HG03575 (cell line): ENCODE measurements at regions not wholly inside any gene's neighbourhood (a gene's known extent, or its start where the extent isn't known, plus 50 kb on each side); places are given as distances from the start of the nearest gene placed in this dataset.

Experiments
- ATAC-seq: cut with Tn5 transposase; IDR thresholded peaks from one replicate; pipeline ENCODE4 v1.9.1; 2021; ENCODE audit not compliant: unreplicated experiment, insufficient number of reproducible peaks, low FRiP score; ENCODE audit errors: extremely low read depth

DNA sequence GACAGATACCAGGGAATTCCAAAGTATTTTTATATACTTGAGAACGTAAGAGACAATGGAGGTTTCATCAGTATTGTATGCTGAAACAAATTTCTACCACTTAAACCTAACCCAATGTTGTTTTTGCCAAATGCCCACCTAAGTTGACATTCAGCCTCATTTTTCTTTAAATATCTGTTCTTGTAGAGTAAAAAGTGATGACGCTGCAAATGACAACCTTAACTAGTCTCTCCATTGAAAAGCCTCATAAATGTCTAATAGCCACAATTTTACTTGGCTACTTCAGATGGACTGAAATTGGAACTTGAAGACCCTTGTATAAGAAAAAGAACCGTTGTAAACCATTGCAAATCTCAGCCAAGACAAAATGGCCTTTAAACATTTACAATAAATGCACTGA, 176.9 kb downstream of the CRPPA start:
- ATAC-seq, result no peak

GRCh38 chr7:16242920-16243319, 178.4 kb downstream of the CRPPA start:
- ATAC-seq, result no peak

DNA sequence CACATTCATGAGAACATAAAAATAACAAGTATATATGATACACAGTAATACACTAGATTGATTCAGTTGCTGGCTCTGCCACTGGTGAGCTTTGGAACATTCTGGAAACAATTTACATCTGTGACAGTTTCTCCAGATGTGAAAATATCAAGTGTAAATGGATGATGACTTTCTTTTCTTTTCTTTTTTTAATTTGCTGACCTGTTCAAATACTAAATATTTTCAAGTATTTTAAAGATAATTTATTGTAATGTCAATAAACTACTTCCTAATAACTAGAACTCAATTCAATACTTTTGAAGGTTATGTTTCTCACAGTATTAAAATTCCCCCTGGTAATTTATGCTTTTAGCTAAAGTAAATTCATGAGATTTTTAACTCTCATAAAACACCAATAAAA, 180.3 kb downstream of the CRPPA start:
- no peak for ATAC-seq

GRCh38 chr7:16236381-16236780, 185.0 kb downstream of the CRPPA start:
- no peak for ATAC-seq

- no peak for ATAC-seq
These were observed 185.9 kb downstream of the CRPPA start for GRCh38 chr7:16235147-16236114.

GRCh38 chr7:16234493-16235146, 186.7 kb downstream of the CRPPA start:
- ATAC-seq, result no peak

DNA sequence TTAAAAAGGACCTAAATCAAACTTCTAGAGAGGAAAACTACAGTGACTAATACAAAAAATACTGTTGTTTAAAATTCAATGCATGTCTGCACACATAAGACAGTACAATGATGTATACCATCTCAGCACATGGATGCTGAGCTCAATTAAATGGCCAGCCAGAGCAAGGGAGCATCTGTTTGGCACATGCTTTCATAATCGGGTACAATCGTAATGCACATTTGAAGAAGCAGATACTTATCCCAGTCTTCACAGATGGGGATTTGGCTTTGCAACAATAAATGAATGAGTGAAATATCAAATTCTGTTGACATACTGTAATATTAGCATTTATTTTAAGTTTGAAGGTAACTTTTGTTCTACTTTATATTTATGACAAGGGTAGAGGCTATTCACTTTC, 187.8 kb downstream of the CRPPA start:
- no peak for ATAC-seq

DNA sequence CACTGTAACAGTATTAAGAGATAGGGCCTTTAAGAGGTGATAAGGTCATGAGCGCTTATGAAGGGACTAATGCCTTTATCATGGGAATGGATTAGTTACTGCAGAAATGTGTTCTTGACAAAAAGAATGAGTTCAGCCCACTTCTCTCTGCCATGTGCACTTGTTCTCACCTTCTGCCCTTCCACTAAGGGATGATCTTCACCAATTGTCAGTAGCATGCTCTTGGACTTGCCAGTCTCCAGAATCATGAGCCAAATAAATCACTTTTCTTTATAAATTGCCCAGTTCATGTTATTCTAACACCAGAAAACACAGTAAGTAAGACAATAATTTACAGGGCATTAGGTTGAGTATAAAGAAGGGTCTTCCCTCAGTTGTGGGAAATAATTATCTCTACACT, 189.1 kb downstream of the CRPPA start:
- ATAC-seq, result no peak

DNA sequence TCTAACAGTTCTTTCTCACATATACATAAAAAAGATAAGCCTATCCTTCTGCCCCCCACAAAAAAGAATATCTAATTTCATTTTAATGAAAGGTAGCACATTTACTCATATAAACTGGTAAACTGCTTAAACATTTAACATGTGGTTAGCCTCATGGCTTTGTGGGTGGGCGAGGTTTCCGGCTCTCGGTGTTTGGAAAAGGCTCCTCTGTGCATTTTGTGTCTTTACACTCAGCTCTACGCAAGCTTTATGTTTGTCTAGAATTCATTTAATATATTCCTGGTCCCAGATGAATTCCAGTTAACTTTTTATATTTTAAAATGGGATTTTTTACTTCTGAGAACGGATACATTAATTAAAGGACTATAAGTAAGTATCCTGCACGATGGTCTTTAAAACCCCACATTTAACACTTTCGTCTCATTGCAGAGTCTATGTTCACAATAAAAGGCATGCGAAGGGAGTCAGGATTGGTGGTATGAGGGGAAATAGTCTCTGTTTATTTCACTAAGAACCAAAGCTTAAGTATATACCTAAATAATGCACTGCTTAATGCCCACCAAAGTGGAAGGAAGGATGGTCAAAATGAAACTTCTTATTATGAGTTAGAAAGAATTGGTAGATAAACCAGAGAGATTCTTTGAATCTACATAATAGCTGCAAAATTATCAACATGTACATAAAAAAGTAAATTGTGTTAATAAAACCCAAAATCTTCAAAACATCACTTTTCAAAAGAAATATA, 197.2 kb downstream of the CRPPA start:
- ATAC-seq, result no peak

DNA sequence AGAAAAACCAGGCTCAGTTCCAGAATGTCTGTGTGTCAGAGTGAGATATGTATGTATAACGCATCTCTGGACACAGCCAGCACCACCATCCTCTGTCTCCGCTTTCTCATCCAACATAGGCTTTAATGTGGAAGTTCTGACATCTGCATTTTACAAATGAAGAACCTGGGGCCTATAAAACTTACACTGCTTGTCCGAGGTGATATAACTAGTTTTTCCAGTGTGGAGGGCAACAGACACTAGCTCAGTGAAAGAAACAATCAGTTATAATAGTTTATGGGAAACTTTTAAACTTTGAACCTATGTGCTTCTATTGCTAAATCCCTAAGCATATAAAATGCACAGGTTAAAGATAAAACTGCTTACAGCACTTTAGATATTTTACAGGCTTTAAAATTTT, 208.7 kb downstream of the CRPPA start:
- ATAC-seq, result no peak

GRCh38 chr7:16212032-16212431, 209.3 kb downstream of the CRPPA start:
- no peak for ATAC-seq

DNA sequence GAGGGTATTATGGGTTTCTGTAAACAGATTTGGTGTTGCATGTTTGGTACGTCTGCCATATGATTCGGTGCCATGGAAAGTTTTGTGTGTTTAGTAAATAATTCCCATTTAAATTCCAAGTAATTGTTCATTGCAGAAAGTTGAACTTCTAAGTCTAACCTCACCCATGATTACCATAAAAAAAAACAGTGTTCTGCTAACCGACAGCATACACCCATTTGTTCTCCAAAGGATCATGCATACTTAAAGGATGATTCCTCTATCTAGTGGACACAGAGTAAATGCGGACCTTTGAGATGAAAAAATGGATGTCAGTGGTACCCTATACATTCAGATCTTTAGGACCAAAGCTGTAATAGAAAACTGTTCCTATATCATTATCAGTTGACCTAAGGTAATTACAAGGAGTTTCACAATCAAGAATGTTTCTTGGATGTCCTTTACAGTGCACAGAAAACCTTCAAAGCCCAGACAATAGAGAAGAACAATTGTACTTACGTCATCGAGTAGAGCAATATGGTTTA, 209.9 kb downstream of the CRPPA start:
- no peak for ATAC-seq

GRCh38 chr7:16210171-16210570, 211.2 kb downstream of the CRPPA start:
- ATAC-seq, result no peak

DNA sequence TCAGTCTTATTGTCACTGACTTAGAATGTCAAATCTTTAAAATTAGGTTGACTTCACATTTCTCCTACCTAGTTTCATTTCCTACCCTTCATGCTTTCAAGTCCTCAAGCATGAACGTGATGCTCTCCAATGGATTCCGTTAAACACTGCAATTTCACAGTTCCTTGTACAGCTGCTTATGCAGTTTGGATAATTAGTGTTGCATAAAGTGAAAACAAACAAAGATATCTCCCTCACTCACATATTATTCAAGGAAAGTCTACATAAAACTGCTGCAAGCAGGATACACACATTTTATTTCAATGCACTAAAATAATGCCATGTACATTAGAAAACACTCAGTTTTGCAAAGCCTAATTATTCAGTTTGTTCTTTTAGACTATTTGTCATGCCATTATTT, 214.0 kb downstream of the CRPPA start:
- no peak for ATAC-seq

GRCh38 chr7:16205466-16205865, 215.9 kb downstream of the CRPPA start:
- no peak for ATAC-seq

DNA sequence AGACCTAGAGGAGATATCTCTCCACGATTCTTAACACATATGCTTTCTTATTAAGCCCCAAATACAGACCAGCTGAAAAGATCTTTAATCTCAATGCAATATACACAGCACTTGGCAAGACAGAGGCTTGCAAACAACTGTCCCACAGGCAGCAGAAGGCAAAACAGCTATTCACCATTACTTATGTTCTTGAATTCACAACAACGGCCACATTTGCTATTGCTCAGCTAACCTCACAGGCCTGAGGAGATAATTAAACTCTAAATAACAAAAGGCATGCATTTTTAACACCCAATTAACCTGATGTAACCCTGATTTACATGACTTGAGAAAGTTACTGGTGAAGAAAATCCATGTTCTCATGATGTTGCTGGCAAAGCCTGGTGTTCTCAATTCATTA, 216.4 kb downstream of the CRPPA start:
- no peak for ATAC-seq

DNA sequence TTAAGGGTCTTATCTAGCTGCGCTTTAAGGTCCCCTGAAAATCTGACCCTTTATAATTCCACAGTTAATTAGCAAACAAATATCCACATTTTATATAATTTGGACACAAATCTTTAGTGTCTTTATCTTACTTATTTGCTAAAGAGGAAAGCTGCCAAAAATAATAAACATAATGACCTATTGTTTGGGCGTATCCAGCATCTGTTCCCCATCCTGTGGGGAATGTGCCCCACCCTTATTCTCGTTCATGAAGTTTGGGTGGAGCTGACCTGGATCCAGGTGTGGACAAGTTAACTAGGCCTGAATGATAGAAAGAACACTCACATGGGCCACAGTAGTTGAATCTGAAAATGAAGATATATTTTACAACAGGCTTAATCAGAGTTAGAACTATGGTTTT, 218.3 kb downstream of the CRPPA start:
- ATAC-seq, result no peak

DNA sequence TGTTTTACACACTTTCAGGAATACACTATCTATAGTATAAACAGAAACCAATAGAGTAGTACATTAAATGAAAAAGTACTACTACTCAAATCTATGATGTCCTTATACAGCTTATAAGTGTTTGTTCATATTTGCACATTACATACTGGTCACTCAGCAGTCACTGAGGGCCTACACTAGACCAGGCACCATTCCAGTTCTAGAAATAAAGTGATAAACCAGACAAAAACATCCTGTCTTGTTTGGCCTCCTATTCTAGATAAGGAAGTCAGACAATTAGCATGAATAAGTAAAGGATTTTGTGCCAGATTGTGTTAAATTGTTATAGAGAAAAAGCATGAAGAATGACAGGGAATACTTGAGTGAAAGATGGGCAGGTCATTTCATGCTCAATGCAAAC, 219.0 kb downstream of the CRPPA start:
- ATAC-seq, result no peak

DNA sequence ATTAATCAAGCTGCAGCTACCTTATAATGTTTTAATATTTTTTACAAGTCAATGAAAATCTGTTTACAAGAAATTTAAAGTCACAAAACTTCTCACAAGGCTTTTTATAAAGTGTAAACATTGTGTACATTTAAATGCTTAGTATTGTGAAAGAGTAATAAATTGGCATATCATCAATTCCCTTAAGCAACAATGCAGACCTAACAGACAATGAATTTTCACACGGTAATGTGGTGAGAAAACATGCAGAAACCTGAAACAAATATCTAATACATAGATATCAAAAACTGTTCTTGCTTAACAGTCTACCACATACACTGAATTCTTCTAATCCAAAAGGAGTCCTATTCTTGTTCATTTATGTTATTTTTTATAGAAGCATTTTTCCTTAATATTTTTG, 220.7 kb downstream of the CRPPA start:
- ATAC-seq, result no peak

DNA sequence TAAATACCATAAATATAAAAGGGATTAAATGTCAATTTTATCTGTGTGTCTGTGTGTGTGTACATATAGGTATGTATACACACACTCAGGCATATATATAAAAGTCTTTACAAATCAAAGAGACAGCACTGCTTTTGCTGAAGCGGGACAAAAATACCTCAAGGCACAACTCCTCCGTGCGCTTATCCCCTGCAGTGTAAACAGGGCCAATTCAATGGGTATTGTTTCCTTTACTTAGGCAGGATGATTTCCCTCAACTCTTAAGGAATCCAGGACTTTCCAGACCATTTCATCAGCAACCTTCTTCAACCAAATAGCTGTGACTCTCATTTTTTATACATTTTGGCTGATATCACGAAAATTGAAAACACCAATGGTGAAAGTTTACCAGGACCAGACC, 227.7 kb downstream of the CRPPA start:
- ATAC-seq, result no peak
